Esophagus squamous epithelium (tissue), 5 donors: ENCODE measurements at regions not wholly inside any gene's neighbourhood (a gene's known extent, or its start where the extent isn't known, plus 50 kb on each side); places are given as distances from the start of the nearest gene placed in this dataset.

Source experiments
- DNase-seq: peaks from one replicate; lab custom pipeline; 2025; lab: John Stamatoyannopoulos, UW
- H3K27ac ChIP-seq, 4 donors: fragments of 200-600 bp; sonication (generic); one replicate each; pipeline ENCODE4 v1.5.1; 2016 to 2019; ENCODE audit warnings: mild to moderate bottlenecking in 1 of 4
- H3K27me3 ChIP-seq, 4 donors: fragments of 200-600 bp; sonication (generic); 1 replicate in 3 of 4; 2 replicates in 1 of 4; pipeline versions ENCODE4 v1.5.1 to v1.6.0; 2017 to 2021; ENCODE audit warnings: antibody characterized with exemption in 1 of 4
- H3K36me3 ChIP-seq, 3 donors: fragments of 200-600 bp; sonication (generic); one replicate each; pipeline ENCODE4 v1.5.1; 2016 to 2019
- H3K4me1 ChIP-seq, 3 donors: fragments of 200-600 bp; sonication (generic); one replicate each; pipeline ENCODE4 v1.5.1; 2017 to 2019
- H3K4me3 ChIP-seq, 4 donors: fragments of 200-600 bp; sonication (generic); 1 replicate in 3 of 4; 2 replicates in 1 of 4; pipeline ENCODE4 v1.5.1; 2016 to 2019; ENCODE audit warnings: mild to moderate bottlenecking in 2 of 4, moderate library complexity in 1 of 4
- H3K9me3 ChIP-seq, 3 donors: fragments of 200-600 bp; sonication (generic); one replicate each; pipeline ENCODE4 v1.5.1; 2016 to 2019
- POLR2A ChIP-seq, 4 donors: fragments of 450-650 bp; IDR thresholded peaks; one replicate each; pipeline ENCODE4 v1.6.1; 2017; ENCODE audit warnings: antibody characterized with exemption in 4 of 4, mild to moderate bottlenecking in 4 of 4, moderate library complexity in 3 of 4
- WGBS, 2 donors: methylation state at CpG; one replicate each; pipeline ENCODE4 v1.1.5; 2018; 5-methylcytosine and 5-hydroxymethylcytosine counted together
- intact Hi-C: fragments of 100-400 bp; cut with DNase I; formaldehyde crosslinking; loops from one replicate; pipeline ENCODE4 v1.15.0; 2022
- TF ChIP-seq, protein P1 (sequence below), 6 experiments: fragments of 450-650 bp in 4 of 6; fragments of 200-600 bp in 2 of 6; sonication (generic) in 2 of 6; IDR thresholded peaks; one replicate each; pipeline ENCODE4 v1.5.1; 2016 to 2019; ENCODE audit warnings: antibody characterized with exemption in 6 of 6, mild to moderate bottlenecking in 4 of 6, moderate library complexity in 4 of 6
- donor health status: DM: yes; HTN: yes; CAD: no.

DNA sequence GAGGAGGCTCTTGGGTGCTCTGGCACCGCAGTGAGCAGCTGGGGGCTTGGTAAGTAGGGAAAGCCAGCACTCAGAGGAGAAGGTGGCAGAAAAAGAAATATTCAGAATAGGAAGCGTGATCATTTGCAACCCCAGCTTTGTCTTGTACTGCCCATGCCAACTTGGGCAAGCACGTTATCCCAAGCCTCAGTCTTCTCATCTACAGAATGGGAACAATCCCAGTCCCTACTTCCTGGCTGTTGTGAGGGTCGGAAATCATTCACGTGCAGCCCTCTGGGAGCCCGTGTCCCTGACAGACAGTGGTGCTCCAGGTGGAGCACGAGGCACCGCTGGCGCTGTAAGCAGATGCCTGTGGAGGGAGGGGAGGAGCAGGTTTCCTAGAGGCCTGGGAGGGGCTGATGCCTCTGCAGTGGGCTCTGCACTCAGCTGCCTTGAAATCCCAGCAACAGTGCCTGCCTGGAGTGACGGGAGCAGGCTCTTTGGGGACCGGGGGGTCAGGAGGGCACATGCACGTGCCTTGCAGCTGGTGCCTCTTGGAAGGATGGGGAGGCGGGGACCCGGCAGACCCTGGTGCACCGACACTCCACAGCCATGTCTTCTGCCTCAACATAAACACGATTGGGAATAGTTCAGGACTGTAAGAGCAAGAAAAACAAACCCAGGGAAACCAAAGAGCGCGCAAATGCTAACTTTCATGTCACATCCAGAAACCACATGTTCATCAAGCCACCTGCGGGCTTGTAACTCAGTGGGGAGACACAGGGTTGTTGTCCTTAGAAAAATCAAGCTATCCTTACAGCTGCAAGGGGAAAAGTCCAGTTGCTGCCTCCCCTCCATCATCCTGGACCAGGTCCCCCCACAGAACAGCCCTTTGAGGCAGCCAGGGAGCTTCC lies 86.5 kb upstream of the DIO3 start:
- H3K27ac ChIP-seq: peak overlapping the region in 3 of 4 donors; percentile 16 to 86 (median 79)

GRCh38 chr14:101475456-101476257 lies 85.6 kb upstream of the DIO3 start:
- intact Hi-C loops: no loop called here
- H3K4me3 ChIP-seq: peak overlapping the region in 1 of 4 donors; percentile 44

More for the DNA sequence above, 86.5 kb upstream of the DIO3 start:
- no peak for DNase-seq
- WGBS, 2 donors: 61 to 77% methylated on average over 5 to 7 of the region's 19 CpGs
- TF ChIP-seq POLR2A (IDR thresholded peaks at IDR 0.05): no peak
- TF ChIP-seq, protein P1, sequence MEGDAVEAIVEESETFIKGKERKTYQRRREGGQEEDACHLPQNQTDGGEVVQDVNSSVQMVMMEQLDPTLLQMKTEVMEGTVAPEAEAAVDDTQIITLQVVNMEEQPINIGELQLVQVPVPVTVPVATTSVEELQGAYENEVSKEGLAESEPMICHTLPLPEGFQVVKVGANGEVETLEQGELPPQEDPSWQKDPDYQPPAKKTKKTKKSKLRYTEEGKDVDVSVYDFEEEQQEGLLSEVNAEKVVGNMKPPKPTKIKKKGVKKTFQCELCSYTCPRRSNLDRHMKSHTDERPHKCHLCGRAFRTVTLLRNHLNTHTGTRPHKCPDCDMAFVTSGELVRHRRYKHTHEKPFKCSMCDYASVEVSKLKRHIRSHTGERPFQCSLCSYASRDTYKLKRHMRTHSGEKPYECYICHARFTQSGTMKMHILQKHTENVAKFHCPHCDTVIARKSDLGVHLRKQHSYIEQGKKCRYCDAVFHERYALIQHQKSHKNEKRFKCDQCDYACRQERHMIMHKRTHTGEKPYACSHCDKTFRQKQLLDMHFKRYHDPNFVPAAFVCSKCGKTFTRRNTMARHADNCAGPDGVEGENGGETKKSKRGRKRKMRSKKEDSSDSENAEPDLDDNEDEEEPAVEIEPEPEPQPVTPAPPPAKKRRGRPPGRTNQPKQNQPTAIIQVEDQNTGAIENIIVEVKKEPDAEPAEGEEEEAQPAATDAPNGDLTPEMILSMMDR (IDR thresholded peaks at IDR 0.05): no peak
- Histone ChIP-seq H3K36me3 (no peaks in the 10 kb centered on the region), H3K4me3 (peak overlapping the region in 1 of 4 donors; percentile 44), H3K9me3 (no peaks in the 10 kb centered on the region), H3K27me3 (peaks cover 0 to 26% (median 0%) of the 10 kb centered on the region in 4 donors), H3K4me1 (peaks cover 4 to 36% (median 29%) of the 10 kb centered on the region in 3 donors)
- intact Hi-C loops: no loop called here

GRCh38 chr14:101476258-101476915 lies 84.9 kb upstream of the DIO3 start:
- TF ChIP-seq, protein P1 (IDR thresholded peaks at IDR 0.05): no peak
- Histone ChIP-seq H3K4me3 (no peak overlapping the region), H3K36me3 (no peaks in the 10 kb centered on the region), H3K27me3 (peaks cover 0 to 28% (median 0%) of the 10 kb centered on the region in 4 donors), H3K4me1 (peaks cover 4 to 50% (median 43%) of the 10 kb centered on the region in 3 donors), H3K9me3 (no peaks in the 10 kb centered on the region), H3K27ac (peak overlapping the region in 2 of 4 donors; percentile 79 to 86)
- DNase-seq: no peak
- 68 to 72% methylated on average over 6 to 8 of the region's 9 CpGs for WGBS, 2 donors
- intact Hi-C loops: no loop called here

More at GRCh38 chr14:101475456-101476257, 85.6 kb upstream of the DIO3 start:
- no peak for TF ChIP-seq POLR2A (IDR thresholded peaks at IDR 0.05)
- TF ChIP-seq, protein P1 (IDR thresholded peaks at IDR 0.05): no peak
- Histone ChIP-seq H3K4me1 (peaks cover 4 to 43% (median 37%) of the 10 kb centered on the region in 3 donors), H3K27me3 (peaks cover 0 to 26% (median 0%) of the 10 kb centered on the region in 4 donors), H3K27ac (peak overlapping the region in 3 of 4 donors; percentile 16 to 86 (median 79)), H3K36me3 (no peaks in the 10 kb centered on the region), H3K9me3 (no peaks in the 10 kb centered on the region)
- WGBS, 2 donors: 19 to 29% methylated on average over 17 to 18 of the region's 26 CpGs
- no peak for DNase-seq

- no peak for TF ChIP-seq POLR2A (IDR thresholded peaks at IDR 0.05)
- TF ChIP-seq, protein P1 (IDR thresholded peaks at IDR 0.05): no peak
- WGBS, 2 donors: 55 to 83% methylated on average over 6 to 11 of the region's 14 CpGs
- Histone ChIP-seq H3K9me3 (no peaks in the 10 kb centered on the region), H3K27me3 (peaks cover 0 to 34% (median 0%) of the 10 kb centered on the region in 4 donors), H3K27ac (no peak overlapping the region), H3K4me3 (no peak overlapping the region), H3K36me3 (no peaks in the 10 kb centered on the region), H3K4me1 (peaks cover 4 to 51% (median 46%) of the 10 kb centered on the region in 3 donors)
- DNase-seq: no peak
- intact Hi-C loops: no loop called here
Measured at GRCh38 chr14:101476916-101477553, 84.3 kb upstream of the DIO3 start.
